ENCODE measurements at regions not wholly inside any gene's neighbourhood (a gene's known extent, or its start where the extent isn't known, plus 50 kb on each side); places are given as distances from the start of the nearest gene placed in this dataset.

DNA sequence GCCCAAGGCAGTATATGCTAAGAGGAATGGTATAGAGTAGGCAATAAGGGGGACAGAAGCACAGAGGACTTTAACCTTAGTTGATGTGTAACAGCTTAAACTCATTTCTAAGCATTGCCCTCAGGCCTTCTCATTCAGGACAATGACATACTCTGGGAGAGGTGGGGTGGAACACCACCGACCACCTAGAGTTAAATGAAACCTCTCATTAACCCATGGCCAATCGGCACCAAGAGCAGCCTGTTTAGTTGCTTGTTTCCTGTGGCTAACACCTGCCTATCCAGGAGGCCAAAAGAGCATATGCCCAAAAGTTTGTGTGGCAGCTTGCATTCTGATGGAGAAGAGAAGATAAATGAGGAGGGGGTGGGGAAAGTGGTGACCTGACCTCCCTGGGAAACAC lies 50.0 kb downstream of the PABIR2 start:
- no peaks in the 10 kb centered on the region for H3K27me3 ChIP-seq
- ATAC-seq = no peak
- no peak overlapping the region for H3K27ac ChIP-seq
- no peak overlapping the region for H3K4me3 ChIP-seq
- H3K36me3 ChIP-seq = no peaks in the 10 kb centered on the region
- H3K9me3 ChIP-seq = no peaks in the 10 kb centered on the region
- TF ChIP-seq, protein P1, sequence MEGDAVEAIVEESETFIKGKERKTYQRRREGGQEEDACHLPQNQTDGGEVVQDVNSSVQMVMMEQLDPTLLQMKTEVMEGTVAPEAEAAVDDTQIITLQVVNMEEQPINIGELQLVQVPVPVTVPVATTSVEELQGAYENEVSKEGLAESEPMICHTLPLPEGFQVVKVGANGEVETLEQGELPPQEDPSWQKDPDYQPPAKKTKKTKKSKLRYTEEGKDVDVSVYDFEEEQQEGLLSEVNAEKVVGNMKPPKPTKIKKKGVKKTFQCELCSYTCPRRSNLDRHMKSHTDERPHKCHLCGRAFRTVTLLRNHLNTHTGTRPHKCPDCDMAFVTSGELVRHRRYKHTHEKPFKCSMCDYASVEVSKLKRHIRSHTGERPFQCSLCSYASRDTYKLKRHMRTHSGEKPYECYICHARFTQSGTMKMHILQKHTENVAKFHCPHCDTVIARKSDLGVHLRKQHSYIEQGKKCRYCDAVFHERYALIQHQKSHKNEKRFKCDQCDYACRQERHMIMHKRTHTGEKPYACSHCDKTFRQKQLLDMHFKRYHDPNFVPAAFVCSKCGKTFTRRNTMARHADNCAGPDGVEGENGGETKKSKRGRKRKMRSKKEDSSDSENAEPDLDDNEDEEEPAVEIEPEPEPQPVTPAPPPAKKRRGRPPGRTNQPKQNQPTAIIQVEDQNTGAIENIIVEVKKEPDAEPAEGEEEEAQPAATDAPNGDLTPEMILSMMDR (IDR thresholded peaks at IDR 0.05) = no peak
- TF ChIP-seq POLR2AphosphoS5 (IDR thresholded peaks at IDR 0.05) (no peak), EP300 (IDR thresholded peaks at IDR 0.05) (no peak), POLR2A (IDR thresholded peaks at IDR 0.05) (no peak)
- WGBS, 2 donors (ENCODE audit: low coverage in 1 of 2) = no CpG with 5 or more reads among the region's 2 CpGs
- no peaks in the 10 kb centered on the region for H3K4me1 ChIP-seq

DNA sequence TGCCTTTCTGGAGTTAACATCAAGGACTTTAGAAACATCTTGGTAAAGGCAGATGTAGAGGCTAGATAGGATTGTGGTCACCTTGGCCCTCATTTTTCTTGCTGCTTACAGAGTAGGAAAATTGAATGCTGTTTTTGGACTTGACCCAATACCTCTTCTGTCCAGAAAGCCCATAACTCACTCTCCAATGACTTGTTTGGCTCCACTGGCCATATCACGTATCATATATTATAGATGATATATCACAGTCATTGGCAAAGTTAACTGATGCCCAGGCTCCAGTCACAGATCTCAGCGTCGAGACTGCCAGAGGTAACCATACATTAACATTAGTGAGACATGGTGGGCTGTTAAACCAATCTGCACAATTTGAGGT lies 50.6 kb downstream of the PABIR2 start:
- Histone ChIP-seq H3K27me3 (no peaks in the 10 kb centered on the region), H3K36me3 (no peaks in the 10 kb centered on the region), H3K4me1 (no peaks in the 10 kb centered on the region), H3K9me3 (no peaks in the 10 kb centered on the region), H3K27ac (no peak overlapping the region), H3K4me3 (no peak overlapping the region)
- WGBS, 2 donors (ENCODE audit: low coverage in 1 of 2) = 80 to 100% methylated on average over 1 of the region's 3 CpGs
- no peak for ATAC-seq
- no peak for TF ChIP-seq POLR2A (IDR thresholded peaks at IDR 0.05)
- TF ChIP-seq, protein P1 (IDR thresholded peaks at IDR 0.05) = no peak
- TF ChIP-seq EP300 (IDR thresholded peaks at IDR 0.05) = no peak
- no peak for TF ChIP-seq POLR2AphosphoS5 (IDR thresholded peaks at IDR 0.05)

DNA sequence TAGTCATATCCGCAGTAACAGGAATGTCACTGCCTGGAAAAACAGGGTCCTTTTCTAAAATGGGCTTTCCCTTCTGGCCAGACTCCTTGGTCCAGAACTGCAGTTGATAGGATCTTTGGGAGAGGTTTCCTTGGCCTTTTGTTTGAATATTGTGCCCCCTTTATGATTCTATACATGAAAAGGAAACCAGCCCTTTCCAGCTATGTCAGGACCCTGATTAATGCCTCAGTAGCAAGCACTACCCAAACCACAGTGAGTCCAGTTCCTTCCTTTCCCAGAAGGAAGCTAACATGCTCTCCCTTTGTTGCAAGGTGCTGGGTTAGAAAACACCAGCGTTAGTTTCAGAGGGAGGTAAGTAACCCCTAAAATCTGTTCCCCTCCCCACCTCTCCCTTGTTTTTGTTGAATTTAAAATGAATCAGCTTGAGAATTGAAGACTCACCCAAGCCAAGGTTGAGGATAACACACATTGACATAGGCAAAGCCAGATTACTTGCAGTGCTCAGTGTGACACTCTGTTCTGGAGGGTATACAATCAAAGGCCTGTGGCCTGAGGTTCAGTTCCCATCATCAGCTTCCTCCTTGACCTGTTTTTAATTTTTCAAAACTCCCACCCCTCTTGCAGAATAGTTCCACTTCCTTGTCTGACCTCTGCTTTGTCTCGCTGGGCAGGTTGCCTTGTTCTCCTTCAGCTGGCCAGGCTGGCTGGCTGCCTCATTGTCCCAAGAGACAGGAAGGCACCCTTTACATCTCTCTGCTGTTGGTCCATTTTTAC lies 51.2 kb downstream of the PABIR2 start:
- 80 to 93% methylated on average over 1 to 2 of the region's 3 CpGs for WGBS, 2 donors (ENCODE audit: low coverage in 1 of 2)
- no peak overlapping the region for H3K4me3 ChIP-seq
- TF ChIP-seq POLR2A (IDR thresholded peaks at IDR 0.05) = no peak
- no peak for TF ChIP-seq POLR2AphosphoS5 (IDR thresholded peaks at IDR 0.05)
- TF ChIP-seq, protein P1 (IDR thresholded peaks at IDR 0.05) = no peak
- no peak for TF ChIP-seq EP300 (IDR thresholded peaks at IDR 0.05)
- no peaks in the 10 kb centered on the region for H3K27me3 ChIP-seq
- no peak overlapping the region for H3K27ac ChIP-seq
- H3K4me1 ChIP-seq = no peaks in the 10 kb centered on the region
- no peak for ATAC-seq
- no peaks in the 10 kb centered on the region for H3K36me3 ChIP-seq
- no peaks in the 10 kb centered on the region for H3K9me3 ChIP-seq

DNA sequence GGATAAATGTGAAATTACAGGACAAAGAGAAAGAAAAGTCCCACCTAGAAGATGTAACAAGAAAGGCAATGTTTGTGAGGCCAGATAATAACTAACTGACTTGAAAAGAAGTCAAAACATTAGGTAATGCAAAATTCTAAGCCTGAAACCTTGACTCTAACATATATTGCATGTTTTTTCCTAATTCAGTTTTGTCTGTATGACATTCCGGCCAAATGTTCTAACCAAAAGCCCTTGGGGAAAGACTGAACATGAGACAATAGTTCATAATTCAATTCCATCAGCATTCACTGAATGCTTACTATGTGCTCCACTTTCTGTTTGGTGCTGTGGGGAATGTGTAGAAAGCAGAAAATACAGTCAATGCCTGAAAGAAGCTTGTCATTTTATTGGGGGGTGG lies 53.9 kb downstream of the PABIR2 start:
- H3K27ac ChIP-seq = no peak overlapping the region
- no peak for ATAC-seq
- H3K36me3 ChIP-seq = no peaks in the 10 kb centered on the region
- H3K4me3 ChIP-seq = no peak overlapping the region
- TF ChIP-seq, protein P1 (IDR thresholded peaks at IDR 0.05) = no peak
- TF ChIP-seq POLR2AphosphoS5 (IDR thresholded peaks at IDR 0.05) (no peak), POLR2A (IDR thresholded peaks at IDR 0.05) (no peak), EP300 (IDR thresholded peaks at IDR 0.05) (no peak)
- no peaks in the 10 kb centered on the region for H3K9me3 ChIP-seq
- WGBS, 2 donors (ENCODE audit: low coverage in 1 of 2) = 75% methylated on average over 1 of the region's 1 CpG; no CpG with 5 or more reads in 1 of the 2 donors
- no peaks in the 10 kb centered on the region for H3K27me3 ChIP-seq
- peaks cover 0 to 3% (median 0%) of the 10 kb centered on the region in 3 donors for H3K4me1 ChIP-seq

- Histone ChIP-seq H3K4me1 (peaks cover 0 to 9% (median 0%) of the 10 kb centered on the region in 3 donors), H3K9me3 (no peaks in the 10 kb centered on the region), H3K36me3 (no peaks in the 10 kb centered on the region), H3K27me3 (no peaks in the 10 kb centered on the region), H3K4me3 (no peak overlapping the region), H3K27ac (no peak overlapping the region)
- TF ChIP-seq EP300 (IDR thresholded peaks at IDR 0.05) (no peak), POLR2A (IDR thresholded peaks at IDR 0.05) (no peak), POLR2AphosphoS5 (IDR thresholded peaks at IDR 0.05) (no peak)
- TF ChIP-seq, protein P1 (IDR thresholded peaks at IDR 0.05) = no peak
- no peak for ATAC-seq
- WGBS, 2 donors (ENCODE audit: low coverage in 1 of 2) = 63 to 92% methylated on average over 1 to 2 of the region's 2 CpGs
These were observed 54.4 kb downstream of the PABIR2 start for GRCh38 chrX:134742573-134742972.
